GM21529 (cell line): ENCODE measurements at regions not wholly inside any gene's neighbourhood (a gene's known extent, or its start where the extent isn't known, plus 50 kb on each side); places are given as distances from the start of the nearest gene placed in this dataset.
"Not testable (repeated sequence)": the region's sequence is repeated elsewhere in the genome, so short reads cannot be mapped to it uniquely, and the experiment has no call there.

Experiments used
- ATAC-seq: cut with Tn5 transposase; IDR thresholded peaks from one replicate; pipeline ENCODE4 v1.9.1; 2021; ENCODE audit not compliant: unreplicated experiment

DNA sequence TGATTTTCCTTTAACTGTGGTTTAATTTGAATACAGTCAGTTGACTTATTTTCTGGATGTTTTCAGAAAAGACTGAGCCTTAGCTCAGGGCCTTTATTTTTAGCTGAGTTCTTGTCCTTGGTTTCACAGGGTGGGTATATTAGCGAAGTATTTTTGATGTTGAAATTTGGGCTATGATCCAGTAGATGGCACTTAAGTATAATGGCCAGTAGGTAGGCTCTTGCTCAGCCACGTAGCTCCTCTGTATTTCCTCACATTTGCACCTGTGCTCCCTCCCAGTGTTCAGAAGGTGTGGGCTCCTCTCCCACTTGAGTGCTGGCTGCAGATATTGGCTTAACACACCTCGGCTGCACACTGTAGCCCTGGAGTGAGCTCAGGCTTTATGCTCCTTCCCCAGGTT is 549.9 kb upstream of the AMOT start:
- ATAC-seq: no peak

DNA sequence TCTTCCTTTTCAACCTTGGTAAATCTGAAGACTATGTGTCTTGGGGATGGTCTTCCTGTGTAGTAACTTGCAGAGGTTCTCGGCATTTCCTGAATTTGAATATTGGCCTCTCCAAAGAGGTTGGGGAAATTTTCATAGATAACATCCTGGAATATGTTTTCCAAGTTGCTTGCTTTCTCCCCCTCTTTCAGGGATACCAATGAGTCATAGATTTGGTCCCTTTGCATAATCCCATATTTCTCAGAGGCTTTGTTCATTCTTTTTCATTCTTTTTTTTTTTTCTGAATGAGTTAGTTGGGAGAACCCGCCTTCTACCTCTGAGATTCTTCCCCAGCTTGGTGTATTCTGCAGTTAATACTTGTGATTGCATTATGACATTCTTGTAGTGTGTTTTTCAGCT is 549.2 kb upstream of the AMOT start:
- no peak for ATAC-seq

DNA sequence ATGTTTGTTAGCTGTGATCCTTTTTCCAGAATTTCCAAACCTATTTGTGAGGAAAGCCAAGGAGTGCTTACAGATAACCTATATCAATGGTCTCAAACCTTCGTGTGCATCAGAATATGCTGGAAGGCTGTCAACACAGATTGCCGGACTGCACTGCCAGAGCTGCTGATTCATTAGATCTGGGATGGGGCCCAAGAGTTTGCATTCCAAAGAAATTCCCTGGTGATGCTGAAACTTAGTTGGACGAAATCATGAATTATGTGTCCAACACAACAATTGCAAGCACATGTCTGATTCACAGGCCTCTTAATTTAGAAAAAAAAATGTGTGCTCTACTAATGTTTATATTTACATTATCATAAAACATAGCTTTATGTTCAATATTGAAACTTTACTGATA is 544.0 kb upstream of the AMOT start:
- no peak for ATAC-seq

DNA sequence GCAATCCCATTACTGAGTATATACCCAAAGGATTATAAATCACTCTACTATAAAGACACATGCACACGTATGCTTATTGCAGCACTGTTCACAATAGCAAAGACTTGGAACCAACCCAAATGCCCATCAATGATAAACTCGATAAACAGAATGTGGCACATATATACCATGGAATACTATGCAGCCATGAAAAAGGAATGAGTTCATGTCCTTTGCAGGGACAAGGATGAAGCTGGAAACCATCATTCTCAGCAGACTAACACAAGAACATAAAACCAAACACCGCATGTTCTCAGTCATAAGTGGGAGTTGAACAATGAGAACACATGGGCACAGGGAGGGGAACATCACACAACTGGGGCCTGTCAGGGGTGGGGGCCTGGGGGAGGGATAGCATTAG is 532.8 kb upstream of the AMOT start:
- not testable (repeated sequence) for ATAC-seq

DNA sequence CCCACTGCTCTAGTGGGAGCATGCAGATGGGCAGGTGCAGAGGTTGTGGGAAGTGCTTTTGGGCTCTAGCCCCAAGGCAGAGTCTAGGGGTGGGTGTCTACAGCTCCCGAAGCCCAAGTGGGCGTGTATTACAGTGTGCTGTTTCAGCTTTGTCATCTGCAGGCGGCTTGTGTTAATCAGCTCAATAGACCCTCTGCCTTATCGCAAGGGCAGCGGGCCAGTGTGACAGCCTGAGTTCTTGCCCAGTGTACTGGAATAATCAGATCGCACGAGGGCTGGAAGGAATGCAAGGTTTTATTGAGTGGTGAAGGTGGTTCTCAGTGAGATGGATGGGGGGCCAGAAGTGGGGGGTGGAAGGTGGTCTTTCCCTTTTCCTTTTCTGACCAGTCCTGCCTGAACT is 529.4 kb upstream of the AMOT start:
- ATAC-seq: no peak

DNA sequence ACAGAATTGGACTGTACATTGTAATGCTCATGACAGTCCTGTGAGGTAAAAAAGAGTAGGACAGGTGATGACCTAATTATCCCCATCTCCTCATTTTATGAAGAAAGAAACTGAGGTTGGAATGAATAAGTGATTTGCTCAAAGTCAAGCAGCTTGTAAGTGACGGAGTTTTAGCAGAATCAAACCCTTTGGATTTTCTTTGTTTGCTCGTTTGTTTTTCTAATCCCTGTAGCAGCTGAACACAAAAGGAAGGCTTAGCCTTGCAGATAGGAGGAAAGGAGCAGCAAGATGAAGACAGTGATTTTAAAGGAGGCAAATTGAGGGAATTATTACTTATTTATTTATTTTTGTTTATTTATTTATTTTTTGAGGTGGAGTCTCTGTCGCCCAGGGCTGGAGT is 528.4 kb upstream of the AMOT start:
- ATAC-seq: no peak

DNA sequence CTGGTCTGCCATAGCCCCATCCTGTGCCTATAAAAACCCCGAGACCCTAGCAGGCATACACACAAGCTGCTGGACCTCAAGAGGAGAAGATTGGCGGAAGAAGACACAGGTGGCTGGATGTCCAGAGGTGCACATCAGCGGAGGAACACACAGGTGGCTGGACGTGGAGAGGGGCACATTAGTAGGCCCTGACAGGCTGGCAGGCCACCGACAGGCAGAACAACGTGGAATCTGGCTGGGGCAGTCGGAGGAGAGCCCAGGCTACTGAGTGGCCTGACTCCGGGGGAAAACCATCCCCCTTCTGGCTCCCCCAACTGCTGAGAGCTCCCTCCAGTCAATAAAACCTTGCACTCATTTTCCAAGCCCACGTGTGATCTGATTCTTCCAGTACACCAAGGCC is 512.5 kb upstream of the AMOT start:
- no peak for ATAC-seq

DNA sequence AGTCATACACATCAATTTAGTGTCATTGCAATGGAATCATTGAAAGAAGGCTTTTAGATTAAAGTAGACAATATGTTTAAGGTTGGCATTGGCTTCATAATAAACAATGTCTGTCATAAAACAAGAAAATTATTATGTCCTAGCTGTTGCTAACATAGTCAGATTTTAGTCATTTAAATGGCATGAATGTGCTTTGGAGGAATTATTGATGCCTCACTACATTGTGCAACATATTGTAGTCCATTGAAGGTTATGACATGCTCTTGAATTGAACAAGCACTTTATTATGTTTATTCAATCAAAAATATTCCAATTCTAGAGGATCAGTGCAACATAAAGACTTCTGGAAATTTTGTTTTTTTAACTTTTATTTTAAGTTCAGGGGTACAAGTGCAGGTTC is 489.8 kb upstream of the AMOT start:
- no peak for ATAC-seq

DNA sequence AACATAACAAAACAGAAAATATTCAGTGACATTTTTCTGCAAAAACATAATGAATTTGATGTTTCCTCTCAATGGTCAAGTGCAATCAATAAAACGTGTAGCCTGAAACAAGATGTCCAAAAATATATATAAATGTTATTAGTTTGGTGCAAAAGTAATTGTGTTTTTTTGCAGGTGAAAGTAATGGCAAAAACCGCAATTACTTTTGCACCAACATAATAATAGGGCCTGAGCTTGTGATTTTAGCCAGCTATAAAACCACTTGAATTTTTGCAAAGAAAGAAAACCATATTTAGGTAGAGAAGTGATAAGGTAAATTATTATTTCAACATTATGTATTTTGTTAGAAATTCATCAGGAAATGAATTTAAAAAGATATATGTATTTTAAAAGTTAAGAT is 475.3 kb upstream of the AMOT start:
- ATAC-seq: no peak

DNA sequence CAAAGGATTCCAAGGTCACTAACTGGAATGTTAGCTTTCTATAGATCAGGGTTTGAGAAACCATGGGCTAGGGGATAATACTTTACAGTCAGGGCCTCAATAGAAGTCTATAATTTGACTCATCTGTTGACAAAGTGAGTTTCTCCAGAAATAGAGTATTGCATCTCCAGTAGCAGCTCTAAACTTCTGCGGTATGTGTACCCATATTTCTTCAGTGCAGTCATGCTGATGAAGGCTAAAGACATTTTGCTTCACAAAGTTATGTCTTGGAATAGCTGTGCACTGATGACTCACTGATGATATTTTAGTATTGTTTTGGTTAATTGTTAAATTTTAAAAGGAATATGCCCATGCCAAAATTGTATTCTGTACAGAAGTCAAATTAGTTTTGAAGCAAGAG is 464.9 kb upstream of the AMOT start:
- no peak for ATAC-seq

DNA sequence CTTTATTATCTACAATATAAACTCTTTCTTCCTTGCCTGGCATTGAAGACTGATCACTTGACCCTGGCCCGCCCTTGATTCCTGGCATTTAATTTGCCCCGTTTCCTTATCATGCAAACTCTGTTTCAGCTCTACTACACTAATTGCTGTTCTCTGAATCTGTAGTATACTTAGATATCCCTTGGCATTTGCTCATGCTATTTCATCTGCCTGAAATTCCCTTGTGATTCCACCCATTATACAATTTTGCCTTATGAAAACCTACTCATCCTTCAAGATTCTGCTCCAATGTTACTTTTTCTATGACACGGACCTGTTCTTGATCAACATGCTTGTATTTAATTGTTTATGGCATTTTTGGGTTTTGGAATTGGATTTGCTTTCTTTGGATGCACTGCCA is 459.9 kb upstream of the AMOT start:
- ATAC-seq: no peak

DNA sequence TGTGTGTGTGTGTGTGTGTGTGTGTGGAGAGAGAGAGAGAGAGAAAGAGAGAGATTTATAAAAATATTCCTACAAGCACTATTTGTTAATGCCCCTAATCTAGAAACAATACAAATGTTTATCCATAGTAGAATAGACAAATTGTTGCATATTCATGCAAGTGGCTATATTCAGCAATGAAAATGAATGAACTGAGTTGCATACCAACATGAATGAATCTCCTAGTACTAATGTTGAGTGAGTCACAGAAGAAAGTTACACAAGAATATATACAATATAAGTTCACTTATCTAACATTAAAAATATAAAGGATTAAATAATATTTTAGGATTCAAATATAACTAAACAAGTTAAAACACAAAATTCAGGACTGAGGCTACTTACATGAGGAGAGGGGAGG is 456.8 kb upstream of the AMOT start:
- no peak for ATAC-seq

DNA sequence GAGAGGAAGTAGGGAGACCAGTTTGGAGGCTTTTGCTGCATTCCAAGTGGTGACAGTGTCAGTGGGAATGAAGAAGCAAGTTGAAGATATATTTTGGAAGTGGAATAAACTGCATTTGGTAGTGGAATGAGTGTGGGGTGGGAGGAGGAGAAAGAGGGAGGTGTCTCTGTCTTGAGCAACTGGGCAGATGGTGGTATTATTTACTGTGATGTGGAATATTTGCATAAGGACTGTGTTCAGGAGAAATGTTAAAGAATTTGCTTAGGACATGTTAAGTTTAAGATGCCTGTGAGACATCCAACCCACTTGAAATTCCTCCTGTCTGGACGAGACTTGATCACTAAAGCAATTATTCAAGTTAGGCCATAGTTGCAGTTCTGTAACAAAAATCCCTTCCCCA is 448.9 kb upstream of the AMOT start:
- ATAC-seq: no peak

DNA sequence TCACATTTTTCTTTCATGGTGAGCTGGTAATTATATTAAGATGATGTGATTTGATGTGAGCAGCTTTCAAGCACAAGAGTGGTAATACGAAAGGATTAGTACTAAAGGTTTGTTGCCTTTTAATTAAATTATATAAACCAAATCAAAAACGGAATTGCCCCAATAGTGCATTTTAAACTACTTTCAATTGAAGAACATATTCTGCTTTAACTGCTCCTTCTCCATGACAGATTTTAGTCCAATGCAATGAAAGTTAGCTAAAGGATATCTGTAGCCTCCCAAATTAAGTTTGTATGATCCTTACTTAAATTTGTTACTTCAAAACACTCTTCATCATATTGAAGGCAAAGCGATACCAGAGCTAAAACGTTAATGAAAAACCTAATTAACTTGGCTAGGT is 447.1 kb upstream of the AMOT start:
- ATAC-seq: no peak

DNA sequence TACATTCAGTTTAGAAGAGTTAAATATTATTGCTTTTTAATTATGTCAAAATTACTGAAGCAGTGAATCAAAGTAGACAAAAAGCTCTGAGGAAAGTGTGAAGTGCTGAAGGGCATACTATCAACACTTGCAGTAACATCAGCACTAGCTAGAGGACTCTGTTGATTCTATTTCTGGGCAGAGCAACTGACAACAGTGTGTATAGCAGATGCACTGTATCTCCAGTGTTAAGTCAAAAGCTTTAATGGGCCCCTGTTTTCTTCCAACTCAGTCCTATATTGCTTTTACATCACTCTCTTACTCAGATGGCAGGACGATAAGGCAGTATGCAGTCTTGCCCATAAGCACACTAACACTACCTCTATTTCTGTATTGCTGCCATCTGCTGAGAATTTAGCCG is 435.2 kb upstream of the AMOT start:
- ATAC-seq: no peak

DNA sequence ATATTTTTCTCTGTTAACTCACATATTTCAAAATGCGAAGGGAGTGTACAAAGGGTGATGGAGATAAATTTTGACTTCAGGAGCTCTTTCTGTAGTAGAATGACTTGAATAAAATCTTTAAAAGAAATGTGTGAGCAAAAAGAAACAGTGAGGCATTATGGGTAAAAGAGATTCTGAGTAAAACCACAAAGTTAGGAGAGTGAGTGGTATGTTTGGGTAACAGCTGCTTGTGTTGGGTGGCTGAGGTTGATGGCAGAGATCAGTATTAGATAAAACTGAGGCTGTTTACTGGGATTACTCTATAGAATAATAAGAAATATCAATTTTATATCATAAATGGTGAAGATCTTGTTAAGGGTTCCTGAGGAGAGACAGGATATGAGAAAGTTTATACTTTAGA is 434.2 kb upstream of the AMOT start:
- no peak for ATAC-seq

DNA sequence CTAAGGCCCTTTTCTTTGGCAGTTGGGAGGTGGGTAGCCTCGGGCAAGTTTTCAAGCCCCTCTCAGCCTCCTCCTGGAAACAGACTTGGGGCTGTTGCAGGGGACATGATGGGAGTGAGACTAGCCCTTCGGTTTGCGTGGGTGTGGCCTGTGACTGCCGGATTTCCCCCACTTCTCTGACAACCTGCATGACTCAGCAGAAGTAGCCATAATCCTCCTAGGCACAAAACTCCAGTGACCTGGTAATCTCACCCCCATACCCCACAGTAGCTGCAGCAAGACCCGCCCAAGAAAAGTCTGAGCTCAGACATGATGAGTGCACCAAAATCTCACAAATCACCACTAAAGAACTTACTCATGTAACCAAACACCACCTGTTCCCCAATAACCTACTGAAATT is 433.7 kb upstream of the AMOT start:
- ATAC-seq: no peak

DNA sequence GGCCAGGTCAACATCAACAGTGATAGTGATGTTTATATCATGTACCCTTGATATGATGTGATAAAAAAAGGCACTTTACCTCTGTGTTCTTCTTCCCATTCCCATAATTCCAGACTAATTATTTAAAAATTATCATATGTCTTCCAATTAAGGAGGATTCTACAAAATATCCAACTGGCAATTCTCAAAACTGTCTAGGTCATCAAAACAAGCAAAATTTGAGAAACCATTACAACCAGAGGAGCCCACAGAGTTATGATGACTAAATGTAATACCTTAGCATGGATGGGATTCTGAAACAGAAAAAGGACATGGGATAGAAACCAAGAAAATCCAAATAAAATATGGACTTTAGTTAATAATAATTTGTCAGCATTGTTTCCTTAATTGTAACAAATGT is 428.6 kb upstream of the AMOT start:
- no peak for ATAC-seq

DNA sequence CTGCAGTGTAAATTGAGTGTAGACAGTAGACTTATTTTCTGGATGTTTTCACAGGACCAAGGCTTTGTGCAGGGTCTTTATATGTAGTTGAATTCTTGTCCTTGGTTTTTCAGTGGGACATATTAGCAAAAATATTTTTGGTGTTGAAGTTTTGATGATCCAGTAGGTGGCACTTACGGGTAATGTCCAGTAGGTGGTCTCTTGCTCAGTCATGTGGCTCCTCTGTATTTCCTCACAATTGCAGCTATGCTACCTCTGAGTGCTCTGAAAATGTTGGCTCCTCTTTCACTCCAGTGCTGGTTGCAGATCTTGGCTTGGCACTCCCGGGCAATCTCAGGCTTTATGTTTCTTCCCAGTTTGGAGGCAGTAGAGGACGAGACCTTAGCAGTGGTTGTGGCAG is 419.8 kb upstream of the AMOT start:
- no peak for ATAC-seq

DNA sequence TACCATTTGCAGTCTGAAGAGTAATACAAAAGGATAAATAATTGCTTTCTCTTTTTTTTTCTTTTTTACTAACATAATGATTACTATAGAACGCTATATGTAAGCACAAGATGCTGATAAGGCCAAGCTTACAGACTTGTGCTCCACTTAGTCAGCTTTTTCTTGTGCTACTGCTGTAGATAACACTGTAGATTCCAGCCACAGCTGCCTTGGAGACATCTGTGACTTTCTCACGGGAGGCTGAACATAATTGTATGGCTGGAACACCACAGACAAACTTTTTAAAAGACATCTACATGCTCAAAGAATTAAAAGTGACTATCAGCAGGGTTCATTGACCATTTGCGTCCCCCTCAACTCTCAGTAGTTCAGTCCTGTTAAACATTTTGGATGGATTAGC is 381.7 kb upstream of the AMOT start:
- ATAC-seq: no peak

DNA sequence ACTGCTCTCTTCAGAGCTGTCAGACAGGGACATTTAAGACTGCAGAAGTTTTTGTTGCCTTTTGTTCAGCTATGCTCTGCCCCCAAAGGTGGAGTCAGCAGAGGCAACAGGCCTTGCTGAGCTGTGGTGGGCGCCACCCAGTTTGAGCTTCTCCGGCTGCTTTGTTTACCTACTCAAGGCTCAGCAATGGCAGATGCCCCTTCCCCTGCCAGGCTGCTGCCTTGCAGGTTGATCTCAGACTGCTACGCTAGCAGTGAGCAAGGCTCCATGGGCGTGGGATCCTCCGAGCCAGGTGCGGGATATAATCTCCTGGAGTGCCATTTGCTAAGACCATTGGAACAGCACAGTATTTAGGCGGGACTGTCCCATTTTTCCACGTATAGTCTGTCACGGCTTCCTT is 371.4 kb upstream of the AMOT start:
- ATAC-seq: no peak

DNA sequence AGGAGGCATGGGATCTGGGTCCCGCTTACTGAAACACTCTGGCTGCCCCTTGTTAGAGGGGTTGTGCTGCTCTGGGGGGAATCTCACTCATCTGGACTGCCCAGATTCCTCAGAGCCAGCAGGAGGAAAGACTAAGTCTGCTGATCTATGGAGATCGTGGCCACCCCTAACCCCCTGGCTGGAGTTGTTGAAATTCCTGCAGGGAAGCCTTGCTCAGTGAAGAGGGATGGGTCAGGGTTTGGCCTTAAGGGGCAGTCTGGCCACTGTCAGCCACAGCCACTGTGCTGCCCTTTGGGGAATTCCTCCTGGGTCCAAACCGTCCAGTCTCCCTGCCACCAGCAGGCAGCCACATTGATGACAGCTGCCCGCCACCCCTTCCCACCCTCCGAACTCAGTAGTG is 362.0 kb upstream of the AMOT start:
- ATAC-seq: no peak

DNA sequence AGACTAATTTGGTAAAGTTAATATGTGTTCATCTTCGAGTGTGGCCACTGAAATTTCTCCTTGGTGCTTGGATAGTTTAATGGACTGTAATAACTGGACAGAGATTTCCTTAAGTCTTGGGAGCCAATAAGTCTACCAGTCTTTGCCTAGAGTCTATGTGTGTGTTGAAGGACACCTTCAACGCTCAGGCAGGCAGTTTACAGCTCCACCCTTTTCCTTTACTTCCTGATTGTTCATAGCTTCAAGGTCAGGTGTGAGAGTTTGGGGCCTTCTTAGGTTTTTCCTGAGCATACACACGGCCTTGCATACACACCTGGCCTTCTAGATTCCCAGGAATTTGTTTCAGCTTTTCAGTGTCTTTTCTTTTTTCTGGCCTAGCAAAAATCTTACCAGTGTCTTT is 355.3 kb upstream of the AMOT start:
- ATAC-seq: no peak

DNA sequence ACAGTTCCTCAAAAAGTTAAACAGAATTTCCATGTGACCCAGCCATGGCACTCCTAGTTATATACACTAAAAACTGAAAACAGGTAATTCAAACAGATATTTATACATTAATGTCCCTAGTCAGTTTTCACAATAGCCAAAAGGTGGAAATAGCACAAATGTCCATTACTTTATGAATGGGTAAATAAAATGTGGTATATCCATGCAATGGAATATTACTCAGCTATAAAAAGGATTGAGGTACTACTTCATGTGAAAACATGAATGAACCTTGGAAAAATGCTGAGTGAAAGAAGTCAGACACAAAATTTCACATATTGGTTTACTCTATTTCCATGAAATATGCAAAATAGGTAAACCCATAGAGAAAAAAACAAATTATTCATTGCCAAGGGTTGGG is 351.8 kb upstream of the AMOT start:
- no peak for ATAC-seq
